ENCODE measurements at regions not wholly inside any gene's neighbourhood (a gene's known extent, or its start where the extent isn't known, plus 50 kb on each side); places are given as distances from the start of the nearest gene placed in this dataset.

DNA sequence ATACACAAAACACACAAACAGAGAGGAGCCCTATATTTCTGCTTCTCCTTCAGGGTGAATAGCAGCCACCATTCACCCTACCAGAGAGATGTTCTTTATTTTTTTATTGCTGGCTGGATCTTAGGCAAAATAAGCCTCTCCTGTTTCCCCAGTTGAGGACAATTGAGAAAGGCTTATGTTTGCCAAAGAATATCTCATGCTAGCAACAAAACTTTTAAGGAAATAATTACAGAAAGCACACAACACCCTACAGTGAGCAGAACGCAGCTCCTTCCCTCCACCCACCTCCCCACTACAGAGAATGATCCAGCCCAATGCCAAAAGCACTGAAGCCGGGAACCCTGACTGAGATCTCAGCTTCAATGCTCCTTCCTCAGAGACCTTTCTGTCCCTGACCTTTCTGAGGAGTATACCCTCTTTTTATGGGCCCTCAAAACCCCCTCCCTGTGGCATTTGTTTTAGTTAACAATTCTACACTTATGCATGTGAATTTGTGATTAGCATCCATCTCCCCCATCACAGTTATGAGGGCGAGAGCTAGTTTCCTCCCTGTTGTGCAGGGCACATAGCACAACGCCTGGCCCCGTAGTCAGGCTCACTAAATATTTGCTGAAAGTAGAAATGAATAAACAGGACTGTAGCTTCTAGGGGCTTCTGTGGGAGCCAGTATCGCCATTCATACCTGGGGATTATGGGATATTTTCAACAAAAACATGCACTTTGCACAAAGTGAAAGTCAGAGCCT lies 491.6 kb upstream of the CDH4 start:
- no peak for ATAC-seq
- TF ChIP-seq PPARA (CRISPR knock-in tag; IDR thresholded peaks at IDR 0.05; ENCODE audit: borderline replicate concordance): no peak
- TF ChIP-seq ZNF8 (CRISPR knock-in tag; IDR thresholded peaks at IDR 0.05): no peak

DNA sequence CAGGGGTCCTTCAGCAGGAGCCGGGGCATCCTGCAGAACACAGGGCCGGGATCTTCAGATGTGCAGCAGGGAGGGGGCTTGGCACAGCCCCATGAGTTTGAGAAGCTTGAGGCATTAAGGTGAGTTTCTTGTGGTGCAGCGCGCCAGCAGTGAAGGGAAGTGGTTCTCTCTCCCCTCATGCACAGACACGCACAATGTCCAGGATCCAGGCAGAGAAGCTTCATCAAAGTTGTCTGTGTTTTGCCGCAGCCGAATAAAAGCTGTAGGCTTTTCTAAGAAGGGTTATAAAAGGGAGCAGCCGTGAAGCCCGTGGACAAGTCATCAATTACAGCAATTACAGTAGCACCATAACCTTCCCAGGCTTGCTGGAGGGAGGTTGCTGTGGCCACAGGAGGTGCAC lies 491.0 kb upstream of the CDH4 start:
- ATAC-seq: no peak
- TF ChIP-seq, protein P1, sequence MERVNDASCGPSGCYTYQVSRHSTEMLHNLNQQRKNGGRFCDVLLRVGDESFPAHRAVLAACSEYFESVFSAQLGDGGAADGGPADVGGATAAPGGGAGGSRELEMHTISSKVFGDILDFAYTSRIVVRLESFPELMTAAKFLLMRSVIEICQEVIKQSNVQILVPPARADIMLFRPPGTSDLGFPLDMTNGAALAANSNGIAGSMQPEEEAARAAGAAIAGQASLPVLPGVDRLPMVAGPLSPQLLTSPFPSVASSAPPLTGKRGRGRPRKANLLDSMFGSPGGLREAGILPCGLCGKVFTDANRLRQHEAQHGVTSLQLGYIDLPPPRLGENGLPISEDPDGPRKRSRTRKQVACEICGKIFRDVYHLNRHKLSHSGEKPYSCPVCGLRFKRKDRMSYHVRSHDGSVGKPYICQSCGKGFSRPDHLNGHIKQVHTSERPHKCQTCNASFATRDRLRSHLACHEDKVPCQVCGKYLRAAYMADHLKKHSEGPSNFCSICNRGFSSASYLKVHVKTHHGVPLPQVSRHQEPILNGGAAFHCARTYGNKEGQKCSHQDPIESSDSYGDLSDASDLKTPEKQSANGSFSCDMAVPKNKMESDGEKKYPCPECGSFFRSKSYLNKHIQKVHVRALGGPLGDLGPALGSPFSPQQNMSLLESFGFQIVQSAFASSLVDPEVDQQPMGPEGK (CRISPR knock-in tag; IDR thresholded peaks at IDR 0.05; ENCODE audit: borderline replicate concordance): no peak
- TF ChIP-seq TCF4 (CRISPR knock-in tag; IDR thresholded peaks at IDR 0.05; ENCODE audit: borderline replicate concordance) (no peak), ZFP3 (CRISPR knock-in tag; IDR thresholded peaks at IDR 0.05) (no peak), ISL1 (CRISPR knock-in tag; IDR thresholded peaks at IDR 0.05) (no peak), ZNF565 (CRISPR knock-in tag; conservative IDR thresholded peaks at IDR 0.05; ENCODE audit: low read depth) (no peak), CSDC2 (CRISPR knock-in tag; IDR thresholded peaks at IDR 0.05) (no peak), OSR1 (CRISPR knock-in tag; IDR thresholded peaks at IDR 0.05) (no peak), GLIS3 (CRISPR knock-in tag; IDR thresholded peaks at IDR 0.05) (no peak), ARNTL (CRISPR knock-in tag; IDR thresholded peaks at IDR 0.05; ENCODE audit: borderline replicate concordance, low read depth) (no peak), ZNF70 (CRISPR knock-in tag; IDR thresholded peaks at IDR 0.05) (no peak)
- TF ChIP-seq, protein P2, sequence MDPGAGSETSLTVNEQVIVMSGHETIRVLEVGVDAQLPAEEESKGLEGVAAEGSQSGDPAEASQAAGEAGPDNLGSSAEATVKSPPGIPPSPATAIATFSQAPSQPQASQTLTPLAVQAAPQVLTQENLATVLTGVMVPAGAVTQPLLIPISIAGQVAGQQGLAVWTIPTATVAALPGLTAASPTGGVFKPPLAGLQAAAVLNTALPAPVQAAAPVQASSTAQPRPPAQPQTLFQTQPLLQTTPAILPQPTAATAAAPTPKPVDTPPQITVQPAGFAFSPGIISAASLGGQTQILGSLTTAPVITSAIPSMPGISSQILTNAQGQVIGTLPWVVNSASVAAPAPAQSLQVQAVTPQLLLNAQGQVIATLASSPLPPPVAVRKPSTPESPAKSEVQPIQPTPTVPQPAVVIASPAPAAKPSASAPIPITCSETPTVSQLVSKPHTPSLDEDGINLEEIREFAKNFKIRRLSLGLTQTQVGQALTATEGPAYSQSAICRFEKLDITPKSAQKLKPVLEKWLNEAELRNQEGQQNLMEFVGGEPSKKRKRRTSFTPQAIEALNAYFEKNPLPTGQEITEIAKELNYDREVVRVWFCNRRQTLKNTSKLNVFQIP (CRISPR knock-in tag; IDR thresholded peaks at IDR 0.05; ENCODE audit: borderline replicate concordance, low read depth): no peak
- TF ChIP-seq, protein P3, sequence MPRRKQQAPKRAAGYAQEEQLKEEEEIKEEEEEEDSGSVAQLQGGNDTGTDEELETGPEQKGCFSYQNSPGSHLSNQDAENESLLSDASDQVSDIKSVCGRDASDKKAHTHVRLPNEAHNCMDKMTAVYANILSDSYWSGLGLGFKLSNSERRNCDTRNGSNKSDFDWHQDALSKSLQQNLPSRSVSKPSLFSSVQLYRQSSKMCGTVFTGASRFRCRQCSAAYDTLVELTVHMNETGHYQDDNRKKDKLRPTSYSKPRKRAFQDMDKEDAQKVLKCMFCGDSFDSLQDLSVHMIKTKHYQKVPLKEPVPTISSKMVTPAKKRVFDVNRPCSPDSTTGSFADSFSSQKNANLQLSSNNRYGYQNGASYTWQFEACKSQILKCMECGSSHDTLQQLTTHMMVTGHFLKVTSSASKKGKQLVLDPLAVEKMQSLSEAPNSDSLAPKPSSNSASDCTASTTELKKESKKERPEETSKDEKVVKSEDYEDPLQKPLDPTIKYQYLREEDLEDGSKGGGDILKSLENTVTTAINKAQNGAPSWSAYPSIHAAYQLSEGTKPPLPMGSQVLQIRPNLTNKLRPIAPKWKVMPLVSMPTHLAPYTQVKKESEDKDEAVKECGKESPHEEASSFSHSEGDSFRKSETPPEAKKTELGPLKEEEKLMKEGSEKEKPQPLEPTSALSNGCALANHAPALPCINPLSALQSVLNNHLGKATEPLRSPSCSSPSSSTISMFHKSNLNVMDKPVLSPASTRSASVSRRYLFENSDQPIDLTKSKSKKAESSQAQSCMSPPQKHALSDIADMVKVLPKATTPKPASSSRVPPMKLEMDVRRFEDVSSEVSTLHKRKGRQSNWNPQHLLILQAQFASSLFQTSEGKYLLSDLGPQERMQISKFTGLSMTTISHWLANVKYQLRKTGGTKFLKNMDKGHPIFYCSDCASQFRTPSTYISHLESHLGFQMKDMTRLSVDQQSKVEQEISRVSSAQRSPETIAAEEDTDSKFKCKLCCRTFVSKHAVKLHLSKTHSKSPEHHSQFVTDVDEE (CRISPR knock-in tag; IDR thresholded peaks at IDR 0.05): no peak
- TF ChIP-seq, protein P4, sequence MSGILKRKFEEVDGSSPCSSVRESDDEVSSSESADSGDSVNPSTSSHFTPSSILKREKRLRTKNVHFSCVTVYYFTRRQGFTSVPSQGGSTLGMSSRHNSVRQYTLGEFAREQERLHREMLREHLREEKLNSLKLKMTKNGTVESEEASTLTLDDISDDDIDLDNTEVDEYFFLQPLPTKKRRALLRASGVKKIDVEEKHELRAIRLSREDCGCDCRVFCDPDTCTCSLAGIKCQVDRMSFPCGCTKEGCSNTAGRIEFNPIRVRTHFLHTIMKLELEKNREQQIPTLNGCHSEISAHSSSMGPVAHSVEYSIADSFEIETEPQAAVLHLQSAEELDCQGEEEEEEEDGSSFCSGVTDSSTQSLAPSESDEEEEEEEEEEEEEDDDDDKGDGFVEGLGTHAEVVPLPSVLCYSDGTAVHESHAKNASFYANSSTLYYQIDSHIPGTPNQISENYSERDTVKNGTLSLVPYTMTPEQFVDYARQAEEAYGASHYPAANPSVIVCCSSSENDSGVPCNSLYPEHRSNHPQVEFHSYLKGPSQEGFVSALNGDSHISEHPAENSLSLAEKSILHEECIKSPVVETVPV (CRISPR knock-in tag; IDR thresholded peaks at IDR 0.05): no peak

DNA sequence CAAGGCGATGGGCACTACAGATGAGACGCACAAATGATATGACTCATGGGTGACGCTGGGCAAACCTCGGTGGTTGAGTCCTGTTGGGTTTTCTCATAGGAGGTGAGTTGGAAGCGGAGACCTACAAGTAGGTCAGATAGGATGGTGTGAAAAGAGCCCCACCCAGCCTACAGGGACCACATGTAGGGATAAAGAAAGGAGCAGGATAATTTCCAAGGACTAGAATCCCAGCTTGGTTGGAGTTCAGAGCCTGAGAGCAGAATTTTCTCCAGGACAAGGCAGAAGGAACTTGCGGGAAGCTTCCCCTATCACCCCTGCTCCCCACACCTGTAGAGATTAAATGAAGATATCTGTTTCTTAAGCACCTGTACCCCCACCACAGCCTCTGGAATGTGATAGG lies 489.7 kb upstream of the CDH4 start:
- ATAC-seq: no peak
- TF ChIP-seq TCF4 (CRISPR knock-in tag; IDR thresholded peaks at IDR 0.05; ENCODE audit: borderline replicate concordance) (no peak), ISL1 (CRISPR knock-in tag; IDR thresholded peaks at IDR 0.05) (no peak), ARNTL (CRISPR knock-in tag; IDR thresholded peaks at IDR 0.05; ENCODE audit: borderline replicate concordance, low read depth) (no peak), BACH2 (CRISPR knock-in tag; IDR thresholded peaks at IDR 0.05; ENCODE audit: borderline replicate concordance) (no peak), ZFP3 (CRISPR knock-in tag; IDR thresholded peaks at IDR 0.05) (no peak), SNAI2 (CRISPR knock-in tag; IDR thresholded peaks at IDR 0.05) (no peak), GLIS3 (CRISPR knock-in tag; IDR thresholded peaks at IDR 0.05) (no peak), ZNF8 (CRISPR knock-in tag; IDR thresholded peaks at IDR 0.05) (no peak), ZNF70 (CRISPR knock-in tag; IDR thresholded peaks at IDR 0.05) (no peak), ZNF565 (CRISPR knock-in tag; conservative IDR thresholded peaks at IDR 0.05; ENCODE audit: low read depth) (no peak), ESRRG (CRISPR knock-in tag; IDR thresholded peaks at IDR 0.05) (no peak), PPARA (CRISPR knock-in tag; IDR thresholded peaks at IDR 0.05; ENCODE audit: borderline replicate concordance) (no peak), CSDC2 (CRISPR knock-in tag; IDR thresholded peaks at IDR 0.05) (no peak), ZC3H10 (CRISPR knock-in tag; IDR thresholded peaks at IDR 0.05) (no peak)
- TF ChIP-seq, protein P1 (CRISPR knock-in tag; IDR thresholded peaks at IDR 0.05; ENCODE audit: borderline replicate concordance): no peak
- TF ChIP-seq, protein P5, sequence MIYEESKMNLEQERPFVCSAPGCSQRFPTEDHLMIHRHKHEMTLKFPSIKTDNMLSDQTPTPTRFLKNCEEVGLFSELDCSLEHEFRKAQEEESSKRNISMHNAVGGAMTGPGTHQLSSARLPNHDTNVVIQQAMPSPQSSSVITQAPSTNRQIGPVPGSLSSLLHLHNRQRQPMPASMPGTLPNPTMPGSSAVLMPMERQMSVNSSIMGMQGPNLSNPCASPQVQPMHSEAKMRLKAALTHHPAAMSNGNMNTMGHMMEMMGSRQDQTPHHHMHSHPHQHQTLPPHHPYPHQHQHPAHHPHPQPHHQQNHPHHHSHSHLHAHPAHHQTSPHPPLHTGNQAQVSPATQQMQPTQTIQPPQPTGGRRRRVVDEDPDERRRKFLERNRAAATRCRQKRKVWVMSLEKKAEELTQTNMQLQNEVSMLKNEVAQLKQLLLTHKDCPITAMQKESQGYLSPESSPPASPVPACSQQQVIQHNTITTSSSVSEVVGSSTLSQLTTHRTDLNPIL (CRISPR knock-in tag; IDR thresholded peaks at IDR 0.05; ENCODE audit: low read depth): no peak
